T-helper 17 cell (primary cell): ENCODE measurements at regions not wholly inside any gene's neighbourhood (a gene's known extent, or its start where the extent isn't known, plus 50 kb on each side); places are given as distances from the start of the nearest gene placed in this dataset.
"Not testable (repeated sequence)": the region's sequence is repeated elsewhere in the genome, so short reads cannot be mapped to it uniquely, and the experiment has no call there.

Source experiments
- ATAC-seq: fragments of 150-1000 bp; cut with Tn5 transposase; 2 replicates; pipeline ENCODE4 v1.10.0; 2021; ENCODE audit warnings: mild to moderate bottlenecking, moderate library complexity
- DNase-seq, 3 donors: peaks; one replicate each; pipeline versions ENCODE4 v3.0.0 to v3.0.0-alpha.2; 2020 to 2021
- H3K9me3 ChIP-seq: one replicate; pipeline ENCODE4 v1.7.0; 2013; ENCODE audit warnings: low read length, mild to moderate bottlenecking; ENCODE audit not compliant: control insufficient read depth, poor library complexity, severe bottlenecking
- H3K27ac Mint-ChIP-seq: one replicate; pipeline ENCODE4 v1.8.0; 2022; ENCODE audit warnings: mild to moderate bottlenecking, moderate library complexity, mixed read lengths
- H3K27me3 Mint-ChIP-seq: one replicate; pipeline ENCODE4 v1.8.0; 2022; ENCODE audit warnings: mixed read lengths
- H3K36me3 Mint-ChIP-seq: one replicate; pipeline ENCODE4 v1.8.0; 2022; ENCODE audit warnings: low read depth, mixed read lengths
- H3K4me1 Mint-ChIP-seq: one replicate; pipeline ENCODE4 v1.8.0; 2022; ENCODE audit warnings: mild to moderate bottlenecking, mixed read lengths
- H3K4me3 Mint-ChIP-seq: one replicate; pipeline ENCODE4 v1.8.0; 2022; ENCODE audit warnings: mild to moderate bottlenecking, moderate library complexity, mixed read lengths

DNA sequence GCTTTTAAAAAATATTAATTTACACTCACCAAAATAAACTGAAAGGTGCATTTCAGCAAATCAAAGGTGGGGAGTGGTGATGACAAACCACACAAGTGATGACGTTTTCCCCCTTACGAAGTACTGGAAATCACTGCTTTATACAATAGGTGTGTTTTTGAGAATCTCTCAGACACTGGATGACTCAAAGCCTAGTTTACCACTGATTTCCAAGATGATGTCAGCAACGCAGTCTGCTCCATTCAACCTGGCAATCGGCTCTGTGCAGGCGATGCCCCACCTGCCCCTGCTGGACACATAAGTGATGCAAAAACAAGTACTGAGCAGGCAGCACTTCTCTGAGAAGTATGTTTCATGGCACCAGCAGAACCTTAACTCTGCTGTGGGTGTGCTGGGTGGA, 114.4 kb downstream of the SOD2 start:
- Mint-ChIP-seq H3K4me1 (no peaks in the 10 kb centered on the region), H3K36me3 (no peaks in the 10 kb centered on the region), H3K27ac (no peak overlapping the region), H3K27me3 (peaks cover 27% of the 10 kb centered on the region), H3K4me3 (no peak overlapping the region)
- H3K9me3 ChIP-seq = no peaks in the 10 kb centered on the region
- no peak for DNase-seq
- no peak for ATAC-seq

GRCh38 chr6:159577564-159577963, 115.5 kb downstream of the SOD2 start:
- Mint-ChIP-seq H3K27me3 (peaks cover 27% of the 10 kb centered on the region), H3K4me3 (no peak overlapping the region), H3K4me1 (no peaks in the 10 kb centered on the region), H3K36me3 (no peaks in the 10 kb centered on the region), H3K27ac (no peak overlapping the region)
- ATAC-seq = no peak
- no peaks in the 10 kb centered on the region for H3K9me3 ChIP-seq
- no peak for DNase-seq

DNA sequence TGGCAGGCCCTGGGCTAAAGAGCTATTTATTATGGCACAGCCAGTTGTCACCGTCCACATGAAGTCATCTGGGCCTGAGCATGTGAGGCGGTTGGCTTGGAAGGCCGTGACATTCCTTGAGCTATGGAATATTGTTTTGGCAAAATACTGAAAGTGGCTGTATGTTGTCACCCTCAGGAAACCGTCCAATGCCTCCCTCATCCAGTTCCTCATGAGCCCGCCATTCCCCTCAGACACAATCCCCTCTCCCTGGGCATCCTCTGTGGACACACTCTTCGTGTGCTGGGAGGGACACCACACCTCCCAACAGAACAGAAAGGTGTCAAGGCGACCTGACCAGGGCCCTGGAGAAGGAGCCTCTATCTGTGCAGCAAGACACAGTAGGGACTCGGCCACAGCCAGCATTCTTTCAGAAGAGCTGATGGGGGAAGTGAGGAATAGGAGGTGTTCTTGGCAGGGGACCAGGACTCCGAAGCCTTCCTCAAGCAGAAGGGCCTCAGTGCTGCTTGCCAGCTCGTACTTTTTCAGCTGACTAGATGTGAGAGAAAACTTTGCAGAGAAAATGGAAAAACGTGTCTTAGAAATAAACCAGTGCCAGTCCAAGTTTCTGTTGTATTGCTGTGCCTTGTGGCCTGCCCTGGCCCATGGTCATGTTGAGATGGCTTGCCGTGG, 120.5 kb downstream of the SOD2 start:
- no peaks in the 10 kb centered on the region for H3K4me1 Mint-ChIP-seq
- no peak overlapping the region for H3K4me3 Mint-ChIP-seq
- DNase-seq (no peak), ATAC-seq (no peak)
- no peak overlapping the region for H3K27ac Mint-ChIP-seq
- H3K27me3 Mint-ChIP-seq = peaks cover 21% of the 10 kb centered on the region
- no peaks in the 10 kb centered on the region for H3K36me3 Mint-ChIP-seq
- H3K9me3 ChIP-seq = no peaks in the 10 kb centered on the region

GRCh38 chr6:159565181-159565710, 127.8 kb downstream of the SOD2 start:
- H3K4me1 Mint-ChIP-seq = no peaks in the 10 kb centered on the region
- H3K36me3 Mint-ChIP-seq = no peaks in the 10 kb centered on the region
- DNase-seq (no peak), ATAC-seq (no peak)
- H3K27me3 Mint-ChIP-seq = peaks cover 8% of the 10 kb centered on the region
- H3K4me3 Mint-ChIP-seq = no peak overlapping the region
- H3K9me3 ChIP-seq = no peaks in the 10 kb centered on the region
- no peak overlapping the region for H3K27ac Mint-ChIP-seq

- Mint-ChIP-seq H3K27ac (no peak overlapping the region), H3K36me3 (no peaks in the 10 kb centered on the region), H3K27me3 (peaks cover 8% of the 10 kb centered on the region), H3K4me3 (no peak overlapping the region), H3K4me1 (no peaks in the 10 kb centered on the region)
- no peaks in the 10 kb centered on the region for H3K9me3 ChIP-seq
- ATAC-seq (no peak), DNase-seq (no peak)
These were observed 128.6 kb downstream of the SOD2 start for GRCh38 chr6:159564456-159564855.

DNA sequence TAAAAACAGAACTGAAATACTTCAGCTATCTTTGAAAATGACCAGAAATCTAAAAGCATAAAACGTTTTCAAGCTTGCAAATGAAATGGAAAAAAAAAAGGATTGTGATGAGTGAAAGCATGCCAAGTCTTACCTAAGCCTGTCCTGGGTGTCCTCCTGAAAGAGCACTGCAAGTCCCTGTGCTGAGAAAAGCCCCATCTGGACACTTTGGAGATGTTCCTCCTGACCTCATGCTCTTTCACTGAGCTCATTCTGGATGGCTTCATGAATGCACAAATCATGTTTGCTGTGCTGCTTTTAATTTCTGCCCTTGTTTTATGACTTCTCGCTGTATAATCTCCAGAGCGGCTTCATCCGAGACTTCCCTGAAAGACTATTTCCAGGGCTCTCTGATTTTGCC, 136.0 kb downstream of the SOD2 start:
- H3K27me3 Mint-ChIP-seq = peaks cover 13% of the 10 kb centered on the region
- ATAC-seq (no peak), DNase-seq (no peak)
- H3K4me3 Mint-ChIP-seq = no peak overlapping the region
- H3K4me1 Mint-ChIP-seq = peaks cover 2% of the 10 kb centered on the region
- H3K27ac Mint-ChIP-seq = no peak overlapping the region
- H3K9me3 ChIP-seq = no peaks in the 10 kb centered on the region
- H3K36me3 Mint-ChIP-seq = peaks cover 2% of the 10 kb centered on the region

DNA sequence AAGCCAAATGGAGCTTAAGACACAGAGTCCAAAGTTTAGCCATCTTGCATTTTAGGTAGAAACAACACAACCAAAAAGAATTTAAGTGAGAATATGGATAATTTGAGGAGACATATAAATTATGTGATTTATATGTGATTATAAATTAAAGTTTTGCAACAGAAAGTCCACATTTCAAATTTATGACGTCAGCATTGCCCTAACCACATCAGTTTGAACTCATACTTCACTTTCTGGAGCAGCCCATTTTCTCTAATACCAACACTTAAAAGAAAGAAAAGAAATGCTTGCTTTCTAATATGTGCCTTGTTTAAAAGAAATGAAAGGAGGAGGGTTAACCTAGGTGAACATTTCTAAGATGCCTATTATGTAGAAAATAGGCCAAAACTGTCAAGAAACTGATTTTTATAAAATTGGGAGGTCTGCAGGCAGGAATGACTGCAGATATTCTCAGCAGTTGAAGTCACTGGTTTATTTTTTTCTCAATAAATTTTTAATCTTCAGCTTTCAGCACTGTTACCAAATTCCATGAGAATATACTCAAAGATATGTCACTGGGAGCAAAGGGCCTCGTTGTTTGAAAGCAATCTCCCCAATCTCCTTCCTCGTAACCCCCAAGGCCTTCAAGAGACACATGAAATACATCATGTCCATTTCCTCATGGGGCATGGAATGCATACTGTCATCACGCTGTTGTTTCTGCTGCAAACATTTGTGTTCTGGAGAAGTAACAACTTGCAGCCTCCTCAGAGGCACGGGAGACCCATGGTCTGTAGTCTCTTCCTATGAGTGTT, 137.8 kb downstream of the SOD2 start:
- H3K9me3 ChIP-seq = no peaks in the 10 kb centered on the region
- no peak for ATAC-seq
- no peak overlapping the region for H3K4me3 Mint-ChIP-seq
- no peak overlapping the region for H3K27ac Mint-ChIP-seq
- no peak for DNase-seq
- peaks cover 5% of the 10 kb centered on the region for H3K27me3 Mint-ChIP-seq
- peaks cover 2% of the 10 kb centered on the region for H3K4me1 Mint-ChIP-seq
- peaks cover 2% of the 10 kb centered on the region for H3K36me3 Mint-ChIP-seq

- no peaks in the 10 kb centered on the region for H3K9me3 ChIP-seq
- peaks cover 14% of the 10 kb centered on the region for H3K27me3 Mint-ChIP-seq
- no peak overlapping the region for H3K4me3 Mint-ChIP-seq
- H3K27ac Mint-ChIP-seq = no peak overlapping the region
- H3K4me1 Mint-ChIP-seq = peaks cover 2% of the 10 kb centered on the region
- ATAC-seq (no peak), DNase-seq (no peak)
- no peaks in the 10 kb centered on the region for H3K36me3 Mint-ChIP-seq
These were observed 151.7 kb downstream of the SOD2 start for GRCh38 chr6:159541296-159541695.

DNA sequence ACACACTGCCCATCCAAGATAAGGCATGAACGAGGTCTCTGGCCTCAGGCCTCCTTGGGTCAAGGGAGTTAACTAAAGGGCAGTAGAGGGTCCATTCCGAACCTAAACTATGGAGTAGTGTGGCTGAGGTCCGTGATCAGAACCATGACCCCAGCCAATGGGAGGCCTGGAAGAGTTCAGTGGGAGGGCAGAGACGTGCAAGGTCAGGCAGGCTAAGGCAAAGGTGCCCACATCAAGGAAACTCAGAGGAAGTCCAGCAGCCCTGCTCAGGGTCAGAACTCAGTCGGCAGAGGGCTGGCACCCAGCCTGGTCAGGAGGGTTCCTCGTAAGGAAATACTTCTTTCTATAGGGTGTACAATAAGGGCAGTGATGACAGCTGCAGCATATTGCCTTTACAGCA, 152.2 kb downstream of the SOD2 start:
- no peak overlapping the region for H3K27ac Mint-ChIP-seq
- ATAC-seq (no peak), DNase-seq (no peak)
- H3K27me3 Mint-ChIP-seq = peaks cover 14% of the 10 kb centered on the region
- H3K4me3 Mint-ChIP-seq = no peak overlapping the region
- no peaks in the 10 kb centered on the region for H3K9me3 ChIP-seq
- H3K36me3 Mint-ChIP-seq = no peaks in the 10 kb centered on the region
- peaks cover 2% of the 10 kb centered on the region for H3K4me1 Mint-ChIP-seq

GRCh38 chr6:159540152-159540551, 152.9 kb downstream of the SOD2 start:
- H3K4me3 Mint-ChIP-seq = no peak overlapping the region
- no peaks in the 10 kb centered on the region for H3K36me3 Mint-ChIP-seq
- H3K4me1 Mint-ChIP-seq = peaks cover 2% of the 10 kb centered on the region
- ATAC-seq (no peak), DNase-seq (no peak)
- H3K27me3 Mint-ChIP-seq = peaks cover 14% of the 10 kb centered on the region
- H3K27ac Mint-ChIP-seq = no peak overlapping the region
- no peaks in the 10 kb centered on the region for H3K9me3 ChIP-seq

DNA sequence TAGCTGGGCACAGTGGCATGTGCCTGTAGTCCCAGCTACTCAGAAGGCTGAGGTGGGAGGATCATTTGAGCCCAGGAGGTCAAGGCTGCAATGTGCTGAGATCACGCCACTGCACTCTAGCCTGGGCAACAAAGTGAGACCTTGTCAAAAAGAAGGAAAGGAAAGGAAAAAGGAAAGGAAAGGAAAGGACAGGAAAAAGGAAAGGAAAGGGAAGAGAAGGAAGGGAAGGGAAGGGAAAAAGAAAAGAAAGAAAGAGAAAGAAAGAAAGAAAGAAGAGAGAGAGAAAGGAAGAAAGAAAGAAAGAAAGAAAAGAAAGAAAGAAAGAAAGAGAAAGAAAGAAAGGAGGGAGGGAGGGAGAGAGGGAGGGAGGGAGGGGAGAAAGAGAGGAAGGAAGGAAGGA, 155.0 kb downstream of the SOD2 start:
- H3K27ac Mint-ChIP-seq, H3K9me3 ChIP-seq, DNase-seq, H3K4me1 Mint-ChIP-seq, H3K4me3 Mint-ChIP-seq, H3K36me3 Mint-ChIP-seq, ATAC-seq: not testable (repeated sequence)
- peaks cover 14% of the 10 kb centered on the region for H3K27me3 Mint-ChIP-seq

- H3K9me3 ChIP-seq = no peaks in the 10 kb centered on the region
- peaks cover 14% of the 10 kb centered on the region for H3K27me3 Mint-ChIP-seq
- H3K4me1 Mint-ChIP-seq = peaks cover 2% of the 10 kb centered on the region
- DNase-seq (no peak), ATAC-seq (no peak)
- no peaks in the 10 kb centered on the region for H3K36me3 Mint-ChIP-seq
- no peak overlapping the region for H3K27ac Mint-ChIP-seq
- no peak overlapping the region for H3K4me3 Mint-ChIP-seq
These were observed 157.2 kb downstream of the SOD2 start for GRCh38 chr6:159535656-159536350.

DNA sequence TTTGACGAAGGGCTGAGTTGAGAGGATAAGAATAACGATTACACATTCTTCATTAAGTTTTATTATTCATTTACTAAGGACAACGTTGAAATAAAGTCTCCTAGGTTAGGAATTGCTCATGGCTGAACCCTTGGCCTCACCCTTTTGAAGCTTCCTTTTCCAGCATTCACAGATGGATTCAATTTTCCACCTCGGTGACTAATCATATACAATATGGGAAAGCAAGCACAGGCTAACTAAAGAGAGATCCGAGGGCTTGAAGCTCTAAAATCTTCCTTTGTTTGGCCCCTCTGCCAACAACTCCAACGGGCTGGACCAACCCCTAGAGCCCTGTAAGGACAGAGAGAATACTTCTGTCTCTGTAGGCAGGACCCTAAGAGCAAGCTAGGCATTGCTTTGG, 159.5 kb downstream of the SOD2 start:
- no peaks in the 10 kb centered on the region for H3K9me3 ChIP-seq
- no peak for ATAC-seq
- DNase-seq = no peak
- H3K36me3 Mint-ChIP-seq = peaks cover 3% of the 10 kb centered on the region
- H3K27ac Mint-ChIP-seq = no peak overlapping the region
- peaks cover 24% of the 10 kb centered on the region for H3K27me3 Mint-ChIP-seq
- peaks cover 2% of the 10 kb centered on the region for H3K4me1 Mint-ChIP-seq
- no peak overlapping the region for H3K4me3 Mint-ChIP-seq
